HL-60 (cell line): ENCODE measurements at regions not wholly inside any gene's neighbourhood (a gene's known extent, or its start where the extent isn't known, plus 50 kb on each side); places are given as distances from the start of the nearest gene placed in this dataset.

Source experiments
- GABPA ChIP-seq: IDR thresholded peaks from 2 replicates; pipeline ENCODE4 v1.6.1; 2012; ENCODE audit warnings: low read depth
- POLR2AphosphoS5 ChIP-seq: IDR thresholded peaks from 2 replicates; pipeline ENCODE4 v1.6.1; 2012; ENCODE audit warnings: low read depth
- REST ChIP-seq: IDR thresholded peaks from 2 replicates; pipeline ENCODE4 v1.6.1; 2012; ENCODE audit warnings: low read depth; ENCODE audit not compliant: insufficient replicate concordance
- SPI1 ChIP-seq: IDR thresholded peaks from 2 replicates; pipeline ENCODE4 v1.6.1; 2012; ENCODE audit warnings: low read depth, mild to moderate bottlenecking, borderline replicate concordance
- TF ChIP-seq, protein P1 (sequence below): IDR thresholded peaks from one replicate; pipeline ENCODE4 v1.5.1; 2011; ENCODE audit warnings: low read length, control low read depth, inconsistent platforms; ENCODE audit not compliant: insufficient read depth

DNA sequence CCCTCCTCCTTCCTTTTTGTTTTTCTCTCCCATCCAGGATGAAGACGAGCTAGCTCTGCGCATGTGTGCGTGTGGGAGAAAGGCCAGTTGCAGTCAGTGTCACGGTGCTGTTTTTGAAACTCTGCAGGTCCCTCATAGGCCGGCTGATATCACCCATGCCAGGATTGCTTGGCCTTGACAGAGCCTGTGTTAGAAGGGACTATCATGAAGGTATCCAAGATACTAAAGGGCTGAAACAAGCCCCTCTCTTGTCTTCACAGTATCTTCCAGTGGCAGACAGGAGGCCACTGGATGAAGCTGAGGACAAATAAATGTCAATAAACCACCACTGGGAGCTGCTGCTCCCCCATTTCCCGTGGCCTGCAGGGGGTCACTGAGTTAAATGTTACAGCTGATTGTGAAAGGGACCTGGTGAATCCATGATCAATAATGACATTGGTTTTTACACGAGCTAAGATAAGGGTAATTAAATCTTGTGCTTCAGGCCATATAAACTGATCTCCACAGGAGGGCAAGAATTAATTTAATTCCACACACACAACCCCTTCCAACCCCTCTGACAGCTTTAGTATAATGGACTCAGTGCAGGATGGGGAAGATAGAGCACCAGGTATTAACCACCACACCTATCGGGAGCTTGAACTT is 64.6 kb upstream of the TARBP1 start:
- TF ChIP-seq, protein P1, sequence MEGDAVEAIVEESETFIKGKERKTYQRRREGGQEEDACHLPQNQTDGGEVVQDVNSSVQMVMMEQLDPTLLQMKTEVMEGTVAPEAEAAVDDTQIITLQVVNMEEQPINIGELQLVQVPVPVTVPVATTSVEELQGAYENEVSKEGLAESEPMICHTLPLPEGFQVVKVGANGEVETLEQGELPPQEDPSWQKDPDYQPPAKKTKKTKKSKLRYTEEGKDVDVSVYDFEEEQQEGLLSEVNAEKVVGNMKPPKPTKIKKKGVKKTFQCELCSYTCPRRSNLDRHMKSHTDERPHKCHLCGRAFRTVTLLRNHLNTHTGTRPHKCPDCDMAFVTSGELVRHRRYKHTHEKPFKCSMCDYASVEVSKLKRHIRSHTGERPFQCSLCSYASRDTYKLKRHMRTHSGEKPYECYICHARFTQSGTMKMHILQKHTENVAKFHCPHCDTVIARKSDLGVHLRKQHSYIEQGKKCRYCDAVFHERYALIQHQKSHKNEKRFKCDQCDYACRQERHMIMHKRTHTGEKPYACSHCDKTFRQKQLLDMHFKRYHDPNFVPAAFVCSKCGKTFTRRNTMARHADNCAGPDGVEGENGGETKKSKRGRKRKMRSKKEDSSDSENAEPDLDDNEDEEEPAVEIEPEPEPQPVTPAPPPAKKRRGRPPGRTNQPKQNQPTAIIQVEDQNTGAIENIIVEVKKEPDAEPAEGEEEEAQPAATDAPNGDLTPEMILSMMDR = no peak
- TF ChIP-seq SPI1 (no peak), REST (no peak), GABPA (no peak), POLR2AphosphoS5 (no peak)
